ENCODE measurements at regions not wholly inside any gene's neighbourhood (a gene's known extent, or its start where the extent isn't known, plus 50 kb on each side); places are given as distances from the start of the nearest gene placed in this dataset.
"Not testable (repeated sequence)": the region's sequence is repeated elsewhere in the genome, so short reads cannot be mapped to it uniquely, and the experiment has no call there.

- not testable (repeated sequence) for TF ChIP-seq CTCF (IDR thresholded peaks at IDR 0.05; ENCODE audit: insufficient read depth, low read length); POLR2AphosphoS5 (IDR thresholded peaks at IDR 0.05; ENCODE audit: low read depth); REST (IDR thresholded peaks at IDR 0.05; ENCODE audit: insufficient replicate concordance, low read depth); GABPA (IDR thresholded peaks at IDR 0.05; ENCODE audit: low read depth)
Observed at GRCh38 chr7:5121256-5121655, 68.8 kb upstream of the WIPI2 start.
